ENCODE measurements at regions not wholly inside any gene's neighbourhood (a gene's known extent, or its start where the extent isn't known, plus 50 kb on each side); places are given as distances from the start of the nearest gene placed in this dataset.

- DNase-seq (ENCODE audit: low read depth, low spot score) = no peak
Measured at GRCh38 chr9:106596984-106597383, 266.0 kb upstream of the ZNF462 start.

- DNase-seq (ENCODE audit: low read depth, low spot score) = no peak
Measured at GRCh38 chr9:106600955-106601560, 261.9 kb upstream of the ZNF462 start.

GRCh38 chr9:106602344-106602743 is 260.6 kb upstream of the ZNF462 start:
- DNase-seq (ENCODE audit: low read depth, low spot score) = no peak

- no peak for DNase-seq (ENCODE audit: low read depth, low spot score)
Measured at GRCh38 chr9:106613250-106613737, 249.7 kb upstream of the ZNF462 start.

- no peak for DNase-seq (ENCODE audit: low read depth, low spot score)
Measured at GRCh38 chr9:106615118-106615889, 247.7 kb upstream of the ZNF462 start.

- no peak for DNase-seq (ENCODE audit: low read depth, low spot score)
Measured at GRCh38 chr9:106616026-106616425, 246.9 kb upstream of the ZNF462 start.

- DNase-seq (ENCODE audit: low read depth, low spot score) = no peak
Measured at GRCh38 chr9:106616851-106617345, 246.1 kb upstream of the ZNF462 start.

- no peak for DNase-seq (ENCODE audit: low read depth, low spot score)
Measured at GRCh38 chr9:106619211-106619610, 243.8 kb upstream of the ZNF462 start.

GRCh38 chr9:106620081-106620480 is 242.9 kb upstream of the ZNF462 start:
- DNase-seq (ENCODE audit: low read depth, low spot score) = no peak

GRCh38 chr9:106620866-106621265 is 242.1 kb upstream of the ZNF462 start:
- DNase-seq (ENCODE audit: low read depth, low spot score) = no peak

GRCh38 chr9:106621313-106622163 is 241.4 kb upstream of the ZNF462 start:
- no peak for DNase-seq (ENCODE audit: low read depth, low spot score)

- no peak for DNase-seq (ENCODE audit: low read depth, low spot score)
Measured at GRCh38 chr9:106622164-106622487, 240.8 kb upstream of the ZNF462 start.

GRCh38 chr9:106623558-106623957 is 239.4 kb upstream of the ZNF462 start:
- DNase-seq (ENCODE audit: low read depth, low spot score) = no peak

GRCh38 chr9:106625259-106625789 is 237.6 kb upstream of the ZNF462 start:
- DNase-seq (ENCODE audit: low read depth, low spot score) = no peak

- DNase-seq (ENCODE audit: low read depth, low spot score) = no peak
Measured at GRCh38 chr9:106626936-106627335, 236.0 kb upstream of the ZNF462 start.

- no peak for DNase-seq (ENCODE audit: low read depth, low spot score)
Measured at GRCh38 chr9:106632621-106633020, 230.3 kb upstream of the ZNF462 start.

- no peak for DNase-seq (ENCODE audit: low read depth, low spot score)
Measured at GRCh38 chr9:106634183-106634582, 228.8 kb upstream of the ZNF462 start.

- no peak for DNase-seq (ENCODE audit: low read depth, low spot score)
Measured at GRCh38 chr9:106634641-106635040, 228.3 kb upstream of the ZNF462 start.

- DNase-seq (ENCODE audit: low read depth, low spot score) = no peak
Measured at GRCh38 chr9:106637486-106637885, 225.5 kb upstream of the ZNF462 start.

GRCh38 chr9:106639873-106640568 is 222.9 kb upstream of the ZNF462 start:
- no peak for DNase-seq (ENCODE audit: low read depth, low spot score)

- DNase-seq (ENCODE audit: low read depth, low spot score) = no peak
Measured at GRCh38 chr9:106643211-106643930, 219.6 kb upstream of the ZNF462 start.
